Activated naive CD4-positive, alpha-beta T cell treated with anti-CD3 and anti-CD28 coated beads, Interleukin-2, amount 50 U/mL, for 16 hours (primary cell): ENCODE measurements at regions not wholly inside any gene's neighbourhood (a gene's known extent, or its start where the extent isn't known, plus 50 kb on each side); places are given as distances from the start of the nearest gene placed in this dataset.
"Not testable (repeated sequence)": the region's sequence is repeated elsewhere in the genome, so short reads cannot be mapped to it uniquely, and the experiment has no call there.

Experiments used
- DNase-seq: peaks from one replicate; pipeline ENCODE4 v3.0.0-alpha.2; 2020

DNA sequence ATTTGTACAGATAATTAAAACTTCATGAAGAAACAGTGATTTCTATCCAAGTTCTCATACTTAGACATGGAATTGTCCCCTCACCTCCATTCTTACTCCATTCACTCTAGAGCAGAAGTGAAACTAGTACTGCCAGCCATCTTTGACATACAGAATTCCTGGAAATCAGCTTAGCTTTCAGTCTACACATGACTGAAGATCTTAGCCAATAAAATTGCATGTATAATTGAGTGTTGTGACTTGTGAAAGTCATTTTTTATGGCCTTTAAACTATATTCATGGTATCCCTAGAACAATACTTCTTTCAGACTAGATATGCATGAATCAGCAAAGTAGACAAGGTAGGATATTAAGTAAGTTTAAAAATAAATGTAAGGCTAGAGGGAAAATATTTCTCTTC lies 705.2 kb upstream of the ZNF608 start:
- no peak for DNase-seq

GRCh38 chr5:125452991-125453390 lies 706.6 kb upstream of the ZNF608 start:
- no peak for DNase-seq

DNA sequence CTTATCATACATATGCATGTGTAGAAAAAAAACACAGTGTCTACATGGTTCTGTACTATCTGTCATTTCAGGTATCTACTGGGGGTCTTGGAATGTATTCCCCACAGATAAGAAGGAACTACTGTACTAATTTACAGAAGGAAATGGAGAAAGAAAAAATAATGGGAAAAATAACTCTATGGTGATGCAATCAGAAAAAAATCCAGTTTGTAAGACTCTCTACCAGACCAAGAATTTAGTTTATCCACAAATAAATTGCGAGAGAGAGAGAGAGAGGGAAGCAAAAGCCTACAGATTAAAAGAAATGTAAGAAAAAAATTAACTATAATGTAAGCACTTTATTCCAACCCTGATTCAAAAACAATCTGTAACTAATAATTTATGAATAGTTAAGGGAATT lies 708.6 kb upstream of the ZNF608 start:
- no peak for DNase-seq

GRCh38 chr5:125456005-125456404 lies 709.6 kb upstream of the ZNF608 start:
- DNase-seq, result not testable (repeated sequence)

- DNase-seq, result no peak
These were observed 711.2 kb upstream of the ZNF608 start for GRCh38 chr5:125457617-125458016.

- not testable (repeated sequence) for DNase-seq
These were observed 712.5 kb upstream of the ZNF608 start for GRCh38 chr5:125458949-125459348.

DNA sequence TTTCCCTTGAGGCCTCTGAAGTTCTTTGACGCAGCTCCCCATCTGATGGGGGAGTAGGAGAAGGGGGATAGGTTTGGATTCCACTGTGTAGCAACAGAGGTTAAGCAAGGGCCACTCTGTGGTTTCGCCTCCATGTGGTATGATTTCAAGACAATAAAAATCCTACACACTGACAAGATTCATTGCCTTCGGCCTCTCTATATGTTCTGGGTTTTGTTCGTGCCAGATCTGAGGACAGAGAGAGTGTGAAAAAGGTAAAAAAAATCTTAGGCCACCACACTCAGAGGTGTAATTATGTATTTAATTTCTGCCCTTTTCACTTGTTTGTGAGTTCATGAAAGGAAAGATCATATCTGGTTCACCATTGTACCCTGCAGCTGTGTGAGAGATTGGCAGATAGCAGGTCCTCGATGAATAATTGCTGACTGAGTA lies 715.2 kb upstream of the ZNF608 start:
- DNase-seq, result no peak

DNA sequence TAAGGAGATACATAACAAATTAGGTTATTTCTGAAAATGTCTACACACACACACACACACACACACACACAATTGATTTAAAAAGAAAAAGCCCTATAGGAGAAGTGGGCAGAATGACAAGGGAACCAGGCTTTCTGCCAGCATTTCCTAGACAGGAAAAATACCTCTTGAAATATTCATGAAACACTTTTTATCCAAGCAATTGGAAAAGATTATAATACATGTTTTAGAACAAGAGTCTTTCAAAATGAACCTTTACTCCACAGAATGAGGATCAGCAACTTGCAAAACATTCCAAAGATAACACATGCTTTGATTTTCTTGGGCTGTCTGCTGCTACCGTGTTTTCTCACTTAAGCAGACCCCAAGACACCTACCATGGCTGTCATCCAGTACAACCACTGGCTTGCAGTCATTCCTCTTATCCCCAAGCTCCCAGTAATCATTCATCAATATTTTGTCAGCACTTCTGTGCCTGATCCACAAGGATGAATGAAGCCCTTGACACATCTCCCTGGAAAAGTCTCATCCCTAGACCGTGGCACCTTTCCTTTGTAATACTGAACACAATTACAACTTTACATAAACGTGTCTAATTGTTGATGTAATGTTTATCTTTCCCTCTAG lies 717.1 kb upstream of the ZNF608 start:
- DNase-seq, result no peak

GRCh38 chr5:125464847-125465432 lies 718.5 kb upstream of the ZNF608 start:
- no peak for DNase-seq

DNA sequence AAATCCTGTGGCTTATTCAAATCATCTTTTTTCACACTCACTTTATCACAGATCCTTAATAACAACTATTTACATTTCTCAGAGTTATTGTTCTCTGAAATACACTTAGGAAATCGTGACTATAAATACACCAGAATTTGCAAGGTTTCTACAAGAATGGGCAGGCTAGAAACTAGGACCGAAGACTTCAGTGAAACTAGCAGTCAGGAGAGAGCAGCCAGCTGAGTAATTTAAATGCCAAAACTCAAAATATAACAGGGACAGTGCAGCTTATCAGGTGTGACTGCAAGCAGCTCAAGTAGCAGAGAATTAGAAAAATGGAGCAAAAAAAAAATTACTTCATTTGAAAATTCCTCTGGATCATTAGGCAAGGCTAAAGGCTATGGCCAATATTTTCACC lies 719.3 kb upstream of the ZNF608 start:
- DNase-seq, result no peak

DNA sequence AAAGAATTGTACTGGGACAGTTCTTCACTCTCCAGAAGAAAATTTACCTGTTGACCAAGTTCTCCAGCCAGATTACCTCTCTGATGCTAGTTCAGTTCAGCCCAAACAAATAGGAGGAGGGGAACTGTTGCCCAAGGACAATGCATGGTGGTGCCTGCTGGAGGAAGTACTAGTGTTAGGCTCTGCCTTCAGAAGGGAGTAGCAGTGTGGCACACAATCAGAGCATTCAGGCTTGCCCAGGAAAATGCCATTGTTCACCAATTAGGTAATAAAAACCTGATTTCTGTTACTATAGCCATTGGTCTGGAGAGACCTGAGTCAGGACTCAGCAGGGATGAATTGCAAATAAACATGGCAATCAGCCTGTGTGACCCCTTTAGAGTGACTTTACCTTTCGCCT lies 720.8 kb upstream of the ZNF608 start:
- no peak for DNase-seq

DNA sequence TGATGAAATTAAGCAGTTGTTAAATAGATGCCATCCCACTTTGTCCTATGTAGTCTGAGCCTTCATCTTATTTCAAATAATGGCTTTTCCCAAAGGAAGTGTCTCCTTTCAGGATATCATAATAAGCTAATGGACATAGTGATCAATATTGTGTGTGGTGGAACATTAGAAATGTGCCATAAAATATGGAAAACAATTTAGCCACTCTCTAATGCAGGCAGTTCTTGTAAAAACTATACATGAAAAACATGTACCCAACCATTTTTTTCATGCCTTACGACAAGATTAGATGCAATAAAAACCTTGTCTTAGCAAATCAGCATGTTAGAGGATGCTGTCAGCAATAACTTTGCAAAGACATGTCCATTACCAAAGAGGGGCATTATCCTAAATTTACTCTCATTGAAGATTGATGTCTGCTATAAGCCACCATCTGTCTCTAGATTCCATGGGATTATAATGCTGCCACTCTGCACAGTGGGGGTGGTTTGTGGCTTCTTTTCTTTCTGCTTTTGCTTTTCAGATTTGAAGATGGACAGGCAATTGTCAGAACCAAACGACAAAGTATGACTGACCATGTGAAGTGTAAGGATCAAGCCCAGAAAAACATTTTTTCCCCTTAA lies 724.0 kb upstream of the ZNF608 start:
- no peak for DNase-seq

GRCh38 chr5:125476901-125477585 lies 730.6 kb upstream of the ZNF608 start:
- no peak for DNase-seq

- DNase-seq, result no peak
These were observed 731.1 kb upstream of the ZNF608 start for GRCh38 chr5:125477586-125477975.

- DNase-seq, result no peak
These were observed 732.2 kb upstream of the ZNF608 start for GRCh38 chr5:125478599-125478998.

- DNase-seq, result no peak
These were observed 734.5 kb upstream of the ZNF608 start for GRCh38 chr5:125480911-125481310.

DNA sequence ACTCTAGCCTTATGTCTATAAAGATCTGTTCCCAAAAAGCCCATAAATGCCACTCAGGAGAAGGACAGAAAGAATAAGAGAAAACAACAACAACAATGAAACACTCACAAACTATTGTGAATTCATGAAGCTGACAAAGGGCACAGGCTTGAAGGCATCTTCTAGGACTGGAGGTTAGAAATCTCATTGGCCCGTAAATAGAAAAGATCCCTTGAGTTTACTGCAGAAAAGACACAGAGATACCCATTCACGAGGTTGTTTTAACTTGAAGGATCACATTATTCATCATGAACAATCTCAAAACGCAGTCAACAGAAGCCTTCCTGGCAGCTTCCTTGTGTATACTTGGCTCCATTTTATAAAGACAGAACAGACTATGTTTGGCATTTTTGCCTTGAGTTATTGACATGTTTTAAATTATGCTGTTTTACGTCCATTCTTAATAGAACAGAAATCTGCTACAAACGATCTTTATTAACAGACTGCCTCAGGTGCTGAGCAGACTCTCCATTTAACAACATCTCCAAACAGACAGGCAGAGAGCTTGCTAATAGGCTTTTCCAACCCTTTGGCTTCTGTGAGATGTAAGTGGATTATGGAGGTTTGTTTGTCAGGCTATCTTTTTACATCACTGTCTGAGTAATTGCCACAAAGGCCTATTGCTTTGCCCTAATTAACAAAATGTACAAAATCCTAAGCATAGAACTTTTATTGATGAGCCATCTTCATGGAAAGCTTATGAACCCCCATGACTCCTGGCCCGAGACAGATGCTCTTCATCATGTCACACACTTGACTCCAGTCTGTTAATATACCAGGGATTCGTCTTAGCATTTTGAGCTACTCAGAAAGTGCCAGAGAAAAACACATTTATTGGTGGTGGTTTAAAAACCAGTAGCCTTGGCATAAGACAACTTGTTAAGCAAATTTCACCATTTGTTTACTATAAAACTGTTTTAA lies 735.3 kb upstream of the ZNF608 start:
- no peak for DNase-seq

DNA sequence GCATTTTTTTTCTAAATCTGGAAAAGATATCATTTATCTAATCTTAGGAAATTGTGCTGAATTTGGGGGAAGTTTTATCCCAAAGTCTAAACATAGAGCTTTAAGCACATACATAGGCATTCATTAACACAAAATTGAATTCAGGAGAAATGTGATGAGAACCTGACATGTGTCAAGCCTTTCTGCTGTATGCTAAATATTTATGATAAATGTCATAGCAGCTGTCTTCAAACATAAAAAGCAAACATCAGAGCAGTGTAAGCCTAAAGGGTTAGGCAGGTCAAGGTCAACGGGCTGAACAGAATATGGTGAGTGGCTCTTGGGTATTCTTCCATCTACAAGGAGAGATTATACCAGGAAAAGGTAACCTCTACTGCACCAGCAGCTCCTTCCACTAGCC lies 737.2 kb upstream of the ZNF608 start:
- DNase-seq, result no peak

- DNase-seq, result no peak
These were observed 737.9 kb upstream of the ZNF608 start for GRCh38 chr5:125484272-125484741.

DNA sequence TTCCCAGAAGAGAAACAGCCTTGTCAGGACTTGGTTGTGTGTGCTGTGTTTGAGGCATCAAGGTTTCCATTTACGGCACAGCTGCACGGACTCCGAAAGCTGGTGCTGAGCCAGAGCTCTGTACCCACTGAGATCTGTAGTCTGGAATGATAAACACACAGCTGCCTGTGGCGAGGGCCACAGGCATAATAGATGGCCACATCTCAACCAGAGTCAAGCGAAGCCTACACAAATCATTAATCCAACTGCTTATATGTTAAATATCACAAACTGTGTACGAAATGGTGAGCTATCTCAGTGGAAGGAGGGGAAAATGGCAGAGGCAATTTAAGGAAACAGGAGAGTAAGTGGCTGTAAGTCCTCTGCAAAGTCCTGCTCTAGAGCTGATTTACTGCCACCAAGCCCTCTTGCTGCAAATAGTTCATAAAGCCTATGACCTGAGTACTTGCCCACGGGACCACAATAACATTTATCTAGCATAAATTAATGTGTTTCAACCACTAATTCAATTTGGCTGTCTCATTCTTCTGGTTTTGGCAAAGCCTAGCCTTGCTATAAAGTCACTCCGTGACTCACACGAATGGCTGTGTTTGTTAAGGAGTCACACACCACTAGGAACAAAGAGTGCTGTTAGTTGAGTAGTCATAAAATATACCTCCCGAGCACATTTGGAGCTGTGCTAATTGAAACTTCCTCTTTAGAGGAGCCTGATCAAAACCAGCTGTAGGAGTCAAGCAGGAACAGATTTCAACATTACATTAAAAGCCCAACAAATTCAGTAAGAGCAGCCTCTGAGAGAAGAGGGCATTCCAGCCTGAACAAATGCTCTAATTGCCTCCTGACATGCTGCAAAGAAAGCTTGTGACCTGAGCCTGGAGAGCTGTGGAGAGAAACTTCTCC lies 738.6 kb upstream of the ZNF608 start:
- no peak for DNase-seq

- no peak for DNase-seq
These were observed 739.3 kb upstream of the ZNF608 start for GRCh38 chr5:125485771-125486170.

DNA sequence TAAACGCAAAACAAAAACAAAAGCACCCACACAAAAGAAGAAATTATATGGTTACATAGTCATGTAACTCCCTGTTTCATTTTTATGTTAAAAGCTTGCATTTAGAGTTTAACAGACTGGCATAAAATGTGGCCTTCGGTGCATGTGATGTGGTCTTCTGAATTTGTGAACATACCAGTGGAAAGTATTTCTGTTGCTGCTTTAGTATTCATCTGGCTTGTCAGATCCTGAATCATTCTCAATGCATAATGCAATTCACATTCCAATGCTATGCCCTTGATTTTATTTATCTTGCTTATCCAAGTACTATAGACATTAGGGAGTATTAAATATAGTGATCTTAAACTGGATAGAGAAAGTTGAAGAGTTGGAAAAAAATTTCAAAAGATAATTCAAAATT lies 740.2 kb upstream of the ZNF608 start:
- DNase-seq, result no peak
